Neural crest cell (in vitro differentiated cells): ENCODE measurements at regions not wholly inside any gene's neighbourhood (a gene's known extent, or its start where the extent isn't known, plus 50 kb on each side); places are given as distances from the start of the nearest gene placed in this dataset.
A peak's percentile ranks its signal among the peaks of the same experiment; 100 is the strongest.

Experiments used
- DNase-seq: peaks from one replicate; pipeline ENCODE4 v3.0.0; 2021; ENCODE audit warnings: low read depth, mixed read lengths, low spot score
- H3K27ac Mint-ChIP-seq: one replicate; pipeline ENCODE4 v1.8.0; 2021; ENCODE audit warnings: mild to moderate bottlenecking, mixed read lengths; ENCODE audit not compliant: unreplicated experiment
- H3K27me3 Mint-ChIP-seq: 2 replicates; pipeline ENCODE4 v1.8.0; 2021; ENCODE audit warnings: low read depth, mild to moderate bottlenecking, mixed read lengths
- H3K36me3 Mint-ChIP-seq: 2 replicates; pipeline ENCODE4 v1.8.0; 2021; ENCODE audit warnings: low read depth, mild to moderate bottlenecking, mixed read lengths
- H3K4me1 Mint-ChIP-seq: 2 replicates; pipeline ENCODE4 v1.8.0; 2021; ENCODE audit warnings: mixed read lengths
- H3K4me3 Mint-ChIP-seq: one replicate; pipeline ENCODE4 v1.8.0; 2021; ENCODE audit warnings: mild to moderate bottlenecking, mixed read lengths
- H3K9me3 Mint-ChIP-seq: 2 replicates; pipeline ENCODE4 v1.8.0; 2021; ENCODE audit warnings: mixed read lengths
- CTCF ChIP-seq: fragments of 200-600 bp; sonication (generic); conservative IDR thresholded peaks from 2 replicates; pipeline ENCODE4 v1.5.0; 2021; ENCODE audit warnings: antibody characterized with exemption, mild to moderate bottlenecking

- Mint-ChIP-seq H3K4me1 (no peaks in the 10 kb centered on the region), H3K27ac (no peak overlapping the region), H3K36me3 (no peaks in the 10 kb centered on the region), H3K27me3 (peaks cover 28% of the 10 kb centered on the region), H3K4me3 (no peak overlapping the region), H3K9me3 (no peaks in the 10 kb centered on the region)
- TF ChIP-seq CTCF: no peak
- no peak for DNase-seq
Measured at GRCh38 chr21:36628106-36628505, 70.8 kb upstream of the SIM2 start.

DNA sequence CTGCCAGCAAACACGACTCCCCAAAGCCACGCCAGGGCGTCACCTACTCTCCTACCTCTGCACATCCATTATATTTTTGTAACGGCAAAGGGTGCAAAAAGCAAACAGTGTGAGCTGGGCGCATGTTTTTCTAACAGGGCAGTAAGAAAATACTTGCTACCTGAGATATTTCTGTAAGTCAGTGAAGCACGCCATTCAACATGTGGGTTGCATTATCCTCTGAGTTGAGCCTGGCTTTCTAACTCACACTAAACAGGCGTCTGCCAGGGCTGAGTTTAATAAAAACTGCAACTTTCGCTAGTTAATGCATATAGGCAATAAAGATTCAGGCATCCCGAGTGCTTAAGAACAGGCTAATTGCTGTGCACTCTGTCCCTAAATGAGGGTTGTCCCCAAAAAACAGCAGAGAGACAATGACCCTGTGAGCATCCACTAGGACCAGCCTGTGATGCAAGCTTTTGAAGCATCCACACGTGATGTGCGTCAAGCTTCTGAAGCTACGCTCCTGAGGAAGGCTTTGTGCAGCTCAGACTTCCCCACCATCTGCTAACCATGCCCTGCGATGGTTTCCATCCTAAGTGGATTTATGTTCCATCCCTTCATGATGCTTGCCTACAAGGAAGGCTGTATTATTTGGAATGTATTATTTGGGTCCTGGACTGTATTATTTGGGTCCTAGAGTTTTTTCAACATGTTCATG is 70.0 kb upstream of the SIM2 start:
- H3K27ac Mint-ChIP-seq: no peak overlapping the region
- no peaks in the 10 kb centered on the region for H3K36me3 Mint-ChIP-seq
- H3K4me3 Mint-ChIP-seq: no peak overlapping the region
- no peak for TF ChIP-seq CTCF
- DNase-seq: no peak
- H3K4me1 Mint-ChIP-seq: no peaks in the 10 kb centered on the region
- H3K9me3 Mint-ChIP-seq: no peaks in the 10 kb centered on the region
- H3K27me3 Mint-ChIP-seq: peaks cover 27% of the 10 kb centered on the region

DNA sequence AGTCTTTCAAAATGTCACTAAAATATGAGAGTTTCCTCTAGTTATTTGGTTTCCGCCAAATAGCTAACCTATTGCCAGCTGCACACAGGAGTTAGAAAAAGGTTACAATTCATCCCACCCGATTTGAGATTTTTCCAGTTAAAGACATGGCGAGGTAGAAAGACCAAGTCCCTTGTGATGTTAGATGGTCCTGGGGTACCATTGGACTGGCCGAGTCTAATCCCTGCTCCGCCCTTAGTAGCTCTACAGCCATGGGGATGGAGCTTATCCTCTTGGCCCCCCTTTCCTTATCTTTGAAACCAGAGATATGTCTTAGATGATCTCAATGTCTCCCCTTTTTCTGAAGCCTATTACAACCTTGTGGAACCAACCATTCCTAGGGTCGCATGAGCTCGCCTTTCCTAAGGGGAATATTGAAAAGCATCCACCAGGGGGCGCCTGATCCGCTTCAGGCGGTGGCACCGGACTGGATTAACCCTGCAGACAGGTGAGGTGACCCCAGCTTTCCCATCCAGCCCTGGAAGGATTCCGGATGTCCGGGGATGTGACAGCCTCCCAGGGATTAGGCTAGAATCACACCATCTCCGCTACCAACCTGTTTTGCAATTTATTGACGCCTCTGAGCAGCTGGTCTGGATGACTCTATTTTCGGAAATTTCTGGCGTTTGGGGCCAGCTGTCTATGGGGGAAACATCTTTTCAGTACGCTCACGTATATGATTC is 68.3 kb upstream of the SIM2 start:
- no peak overlapping the region for H3K4me3 Mint-ChIP-seq
- H3K4me1 Mint-ChIP-seq: no peaks in the 10 kb centered on the region
- DNase-seq: peak; percentile 75
- peaks cover 30% of the 10 kb centered on the region for H3K27me3 Mint-ChIP-seq
- H3K36me3 Mint-ChIP-seq: peaks cover 2% of the 10 kb centered on the region
- H3K9me3 Mint-ChIP-seq: peaks cover 2% of the 10 kb centered on the region
- H3K27ac Mint-ChIP-seq: no peak overlapping the region
- peak; percentile 79 for TF ChIP-seq CTCF

DNA sequence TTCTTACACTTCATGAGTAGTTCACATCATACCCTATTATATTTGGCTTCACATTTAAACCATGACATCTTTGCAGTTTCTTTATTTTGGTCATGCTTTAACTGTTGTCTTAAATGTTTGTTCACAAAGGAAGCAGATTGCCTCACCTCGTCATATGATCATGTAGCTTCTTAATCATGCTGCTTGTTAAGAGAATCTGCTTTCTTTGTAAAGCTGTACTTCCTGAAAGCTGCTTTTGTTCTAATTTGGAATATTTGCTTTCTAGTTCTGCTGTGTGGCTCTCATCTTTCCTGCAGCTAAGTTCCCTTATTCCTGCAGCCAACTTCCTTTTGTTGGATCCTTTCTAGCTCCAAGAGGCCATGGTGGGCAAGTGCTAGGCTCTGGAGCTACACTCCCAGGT is 62.9 kb upstream of the SIM2 start:
- TF ChIP-seq CTCF: no peak
- H3K4me1 Mint-ChIP-seq: no peaks in the 10 kb centered on the region
- H3K4me3 Mint-ChIP-seq: no peak overlapping the region
- no peak overlapping the region for H3K27ac Mint-ChIP-seq
- DNase-seq: no peak
- peaks cover 5% of the 10 kb centered on the region for H3K36me3 Mint-ChIP-seq
- H3K9me3 Mint-ChIP-seq: peaks cover 11% of the 10 kb centered on the region
- peaks cover 10% of the 10 kb centered on the region for H3K27me3 Mint-ChIP-seq

- H3K4me1 Mint-ChIP-seq: no peaks in the 10 kb centered on the region
- H3K27me3 Mint-ChIP-seq: peaks cover 7% of the 10 kb centered on the region
- peaks cover 11% of the 10 kb centered on the region for H3K9me3 Mint-ChIP-seq
- no peak overlapping the region for H3K27ac Mint-ChIP-seq
- DNase-seq: no peak
- no peak for TF ChIP-seq CTCF
- H3K36me3 Mint-ChIP-seq: peaks cover 5% of the 10 kb centered on the region
- no peak overlapping the region for H3K4me3 Mint-ChIP-seq
Measured at GRCh38 chr21:36636439-36636838, 62.5 kb upstream of the SIM2 start.
